Activated naive CD8-positive, alpha-beta T cell treated with anti-CD3 and anti-CD28 coated beads, Interleukin-2, amount 10 ng/mL, durations not matched to agents 7 days and 5 days (primary cell): ENCODE measurements at regions not wholly inside any gene's neighbourhood (a gene's known extent, or its start where the extent isn't known, plus 50 kb on each side); places are given as distances from the start of the nearest gene placed in this dataset.

Experiments
- ATAC-seq: fragments of 150-1000 bp; cut with Tn5 transposase; one replicate; pipeline ENCODE4 v1.10.0; 2021; ENCODE audit warnings: low read depth, moderate library complexity
- POLR2A ChIA-PET: fragments of 350-600 bp; sonication (Branson Sonifier 250); formaldehyde crosslinking; loops from one replicate; lab custom pipeline; 2021; ENCODE audit warnings: antibody characterized with exemption; lab: Charles Lee
- DNase-seq: peaks from one replicate; pipeline ENCODE4 v3.0.0; 2021
- H3K27ac Mint-ChIP-seq: one replicate; pipeline ENCODE4 v1.8.0; 2022; ENCODE audit warnings: mild to moderate bottlenecking, mixed read lengths
- H3K27me3 Mint-ChIP-seq: one replicate; pipeline ENCODE4 v1.8.0; 2022; ENCODE audit warnings: mild to moderate bottlenecking, moderate library complexity, mixed read lengths
- H3K36me3 Mint-ChIP-seq: one replicate; pipeline ENCODE4 v1.8.0; 2021; ENCODE audit warnings: mild to moderate bottlenecking, mixed read lengths
- H3K4me1 Mint-ChIP-seq: one replicate; pipeline ENCODE4 v1.8.0; 2021; ENCODE audit warnings: mixed read lengths
- H3K4me3 Mint-ChIP-seq: one replicate; pipeline ENCODE4 v1.8.0; 2022; ENCODE audit warnings: mild to moderate bottlenecking, moderate library complexity, mixed read lengths
- H3K9me3 Mint-ChIP-seq: one replicate; pipeline ENCODE4 v1.8.0; 2021; ENCODE audit warnings: mixed read lengths

DNA sequence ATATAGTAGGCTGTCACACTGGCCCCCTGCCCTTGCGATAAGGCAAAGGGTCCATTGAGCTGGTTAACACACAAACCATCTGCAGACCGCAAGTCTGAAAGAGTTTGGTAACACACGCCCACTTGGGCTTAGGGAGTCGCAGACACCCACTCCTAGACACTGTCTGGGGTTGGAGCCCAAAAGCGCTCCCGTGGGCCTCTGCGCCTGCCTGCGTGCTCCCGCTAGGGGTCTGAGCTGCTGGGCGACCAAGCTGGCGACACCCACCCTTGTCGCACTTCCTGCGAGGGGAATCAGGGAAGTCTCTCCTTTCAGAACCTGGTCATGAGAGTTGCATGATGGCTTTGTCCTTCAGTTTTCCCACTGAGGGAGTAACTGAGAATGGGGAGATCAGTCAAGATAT is 653.0 kb downstream of the HTR1B start:
- Mint-ChIP-seq H3K4me3 (no peak overlapping the region), H3K9me3 (peaks cover 4% of the 10 kb centered on the region), H3K27ac (no peak overlapping the region), H3K36me3 (no peaks in the 10 kb centered on the region), H3K4me1 (no peaks in the 10 kb centered on the region), H3K27me3 (no peaks in the 10 kb centered on the region)
- no peak for DNase-seq
- no peak for ATAC-seq
- POLR2A ChIA-PET = no interaction called here

DNA sequence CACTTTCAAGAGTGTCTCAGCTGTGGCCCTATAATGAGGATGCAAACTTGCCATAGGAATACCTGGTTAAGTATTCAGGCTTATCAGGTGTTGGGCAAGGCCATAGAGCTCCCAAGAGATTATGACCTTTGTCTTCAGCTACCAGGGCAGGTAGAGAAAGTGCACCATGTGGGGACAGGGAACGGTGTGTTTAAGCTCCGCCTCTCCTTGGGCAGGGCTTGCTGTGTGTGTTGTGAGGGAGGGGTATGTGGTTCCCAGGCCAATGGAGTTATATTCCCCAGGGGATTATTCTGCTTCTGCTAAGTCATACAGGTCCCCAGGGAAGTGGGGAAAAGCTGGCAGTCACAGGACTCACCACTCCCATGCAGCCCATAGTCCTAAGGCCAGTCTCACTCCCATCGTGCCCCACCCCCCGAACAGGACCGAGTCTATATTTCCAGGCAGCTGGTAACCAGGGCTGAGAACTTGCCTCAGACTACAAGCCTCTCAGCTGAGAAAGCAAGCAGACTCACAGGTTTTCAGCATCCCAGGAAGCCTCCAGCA is 660.2 kb downstream of the HTR1B start:
- Mint-ChIP-seq H3K27ac (no peak overlapping the region), H3K36me3 (no peaks in the 10 kb centered on the region), H3K4me1 (no peaks in the 10 kb centered on the region), H3K9me3 (peaks cover 2% of the 10 kb centered on the region), H3K27me3 (no peaks in the 10 kb centered on the region), H3K4me3 (no peak overlapping the region)
- ATAC-seq = no peak
- POLR2A ChIA-PET = no interaction called here
- DNase-seq = no peak

DNA sequence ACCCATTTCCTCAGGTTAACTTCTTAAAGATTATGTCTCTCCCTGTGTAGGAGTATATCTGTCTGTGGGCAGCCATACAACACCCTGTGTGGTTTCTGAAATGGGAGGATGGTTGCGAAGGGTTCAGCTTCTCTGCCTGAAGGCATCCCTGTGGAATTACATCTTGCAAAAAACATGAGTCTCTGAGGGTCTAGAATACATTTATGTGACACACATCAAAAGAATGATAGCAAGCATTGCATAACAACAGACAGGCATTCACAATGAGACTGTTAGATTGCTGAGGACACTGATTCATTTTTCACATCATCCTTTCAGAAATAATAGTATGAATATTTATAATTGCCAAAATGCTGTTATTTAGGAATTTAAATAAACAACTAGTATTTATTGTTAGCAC is 670.9 kb downstream of the HTR1B start:
- Mint-ChIP-seq H3K4me3 (no peak overlapping the region), H3K27ac (no peak overlapping the region), H3K27me3 (no peaks in the 10 kb centered on the region), H3K36me3 (no peaks in the 10 kb centered on the region), H3K9me3 (no peaks in the 10 kb centered on the region), H3K4me1 (no peaks in the 10 kb centered on the region)
- ATAC-seq (no peak), DNase-seq (no peak)
- POLR2A ChIA-PET = no interaction called here

DNA sequence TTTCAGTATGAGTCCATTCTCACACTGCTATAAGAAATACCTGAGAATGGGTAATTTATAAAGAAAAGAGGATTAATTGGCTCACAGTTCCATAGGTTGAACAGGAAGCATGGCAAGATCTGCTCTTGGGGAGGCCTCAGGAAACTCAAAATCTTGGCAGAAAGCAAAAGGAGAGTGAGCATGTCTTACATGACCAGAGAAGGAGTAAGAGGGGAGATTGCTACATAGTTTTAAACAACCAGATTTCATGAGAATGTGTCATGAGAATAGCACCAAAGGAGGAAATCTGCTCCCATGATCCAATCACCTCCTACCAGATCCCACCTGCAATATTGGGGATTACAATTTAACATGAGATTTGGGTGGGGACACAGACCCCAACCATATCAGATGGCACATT is 672.4 kb downstream of the HTR1B start:
- H3K36me3 Mint-ChIP-seq = no peaks in the 10 kb centered on the region
- POLR2A ChIA-PET = no interaction called here
- ATAC-seq (no peak), DNase-seq (no peak)
- no peaks in the 10 kb centered on the region for H3K27me3 Mint-ChIP-seq
- H3K9me3 Mint-ChIP-seq = no peaks in the 10 kb centered on the region
- no peak overlapping the region for H3K27ac Mint-ChIP-seq
- H3K4me3 Mint-ChIP-seq = no peak overlapping the region
- no peaks in the 10 kb centered on the region for H3K4me1 Mint-ChIP-seq

DNA sequence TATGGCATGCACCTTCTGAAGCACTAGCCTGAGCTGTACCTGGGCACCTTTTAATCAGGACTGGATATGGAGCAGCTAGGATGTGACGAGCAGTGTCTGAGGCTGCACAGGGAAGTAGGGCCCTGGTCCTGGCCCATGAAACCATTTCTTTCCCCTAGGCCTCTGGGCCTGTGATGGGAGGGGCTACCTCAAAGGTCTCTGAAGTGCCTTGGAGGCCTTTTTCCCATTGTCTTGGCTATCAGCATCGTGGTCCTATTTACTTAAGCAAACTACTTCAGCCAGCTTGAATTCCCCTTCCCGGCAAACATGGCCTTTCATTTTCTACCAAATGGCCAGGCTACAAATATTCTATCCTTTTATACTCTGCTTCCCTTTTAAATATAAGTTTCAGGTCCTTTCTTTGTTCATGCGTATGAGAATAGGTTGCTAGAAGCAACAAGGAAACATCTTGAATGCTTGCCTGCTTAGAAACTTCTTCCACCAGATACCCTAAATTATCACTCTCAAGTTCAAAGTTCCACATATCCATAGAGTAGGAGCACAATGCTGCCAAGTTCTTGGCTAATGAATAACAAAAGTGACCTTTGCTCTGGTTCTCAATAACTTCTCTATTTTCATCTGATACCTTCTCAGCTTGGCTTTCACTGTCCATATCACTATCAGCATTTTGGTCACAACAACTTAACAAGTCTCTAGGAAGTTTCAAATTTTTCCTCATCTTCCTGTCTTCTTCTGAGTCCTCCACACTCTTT is 673.1 kb downstream of the HTR1B start:
- Mint-ChIP-seq H3K36me3 (no peaks in the 10 kb centered on the region), H3K27ac (no peak overlapping the region), H3K27me3 (no peaks in the 10 kb centered on the region), H3K9me3 (no peaks in the 10 kb centered on the region), H3K4me3 (no peak overlapping the region), H3K4me1 (no peaks in the 10 kb centered on the region)
- DNase-seq = no peak
- ATAC-seq = no peak
- POLR2A ChIA-PET = no interaction called here

DNA sequence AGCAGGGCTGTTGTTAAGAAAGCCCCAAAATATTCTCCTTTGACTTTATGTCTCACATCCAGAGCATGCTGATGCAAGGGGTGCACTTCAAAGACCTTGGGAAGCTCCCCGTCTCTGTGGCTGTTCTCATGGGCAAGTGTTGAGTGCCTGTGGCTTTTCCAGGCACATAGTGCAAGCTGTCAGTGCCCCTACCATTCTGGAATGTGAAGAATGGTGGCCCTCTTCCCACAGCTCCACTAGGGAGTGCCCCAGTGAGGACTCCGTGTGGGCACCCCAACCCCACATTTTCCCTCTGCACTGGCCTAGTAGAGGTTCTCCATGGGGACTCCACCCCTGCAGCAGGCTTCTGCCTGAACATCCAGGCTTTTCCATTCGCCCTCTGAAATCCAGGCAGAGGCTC is 673.7 kb downstream of the HTR1B start:
- ATAC-seq = no peak
- no peak overlapping the region for H3K4me3 Mint-ChIP-seq
- H3K27me3 Mint-ChIP-seq = no peaks in the 10 kb centered on the region
- no peaks in the 10 kb centered on the region for H3K36me3 Mint-ChIP-seq
- H3K27ac Mint-ChIP-seq = no peak overlapping the region
- no peaks in the 10 kb centered on the region for H3K4me1 Mint-ChIP-seq
- no peak for DNase-seq
- peaks cover under 1% of the 10 kb centered on the region for H3K9me3 Mint-ChIP-seq
- POLR2A ChIA-PET = no interaction called here

DNA sequence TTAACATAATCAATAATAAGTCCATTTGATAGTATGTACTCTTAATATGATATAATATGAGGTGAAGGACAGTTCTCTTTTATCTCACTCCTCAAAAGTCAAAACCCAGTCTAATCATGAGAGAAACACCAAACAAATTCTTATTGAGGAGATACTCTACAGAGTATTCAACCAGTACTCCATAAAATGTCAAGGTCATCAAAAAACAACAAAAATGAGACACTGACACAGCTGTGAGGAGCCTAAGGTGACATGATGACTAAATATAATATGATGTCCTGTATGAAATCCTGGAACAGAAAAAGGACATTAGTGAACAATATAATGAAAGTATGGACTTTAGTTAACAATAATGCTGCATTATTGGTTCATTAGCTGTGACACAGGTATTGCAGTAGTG is 675.1 kb downstream of the HTR1B start:
- Mint-ChIP-seq H3K9me3 (peaks cover 3% of the 10 kb centered on the region), H3K4me3 (no peak overlapping the region), H3K36me3 (no peaks in the 10 kb centered on the region), H3K27ac (no peak overlapping the region), H3K4me1 (no peaks in the 10 kb centered on the region), H3K27me3 (no peaks in the 10 kb centered on the region)
- POLR2A ChIA-PET = no interaction called here
- no peak for ATAC-seq
- DNase-seq = no peak

DNA sequence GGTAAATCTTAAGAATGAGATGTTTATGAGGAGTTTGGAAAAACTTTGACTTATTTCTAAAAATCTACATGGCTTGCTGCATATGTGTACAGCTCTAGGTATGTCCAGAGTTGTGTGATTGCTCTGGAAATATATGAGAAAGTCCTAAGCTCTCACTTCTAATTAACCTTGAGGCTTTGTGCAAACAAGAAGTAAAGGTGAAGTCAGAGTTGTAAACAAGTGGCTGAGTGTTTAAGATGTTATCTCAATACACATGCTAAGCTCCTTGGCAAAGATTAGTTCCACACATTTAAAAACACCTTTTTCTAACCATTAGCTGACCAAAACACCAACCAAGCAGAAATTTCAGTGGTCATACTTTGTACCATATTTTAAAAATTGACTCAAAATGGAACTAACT is 684.2 kb downstream of the HTR1B start:
- no peak overlapping the region for H3K4me3 Mint-ChIP-seq
- H3K4me1 Mint-ChIP-seq = no peaks in the 10 kb centered on the region
- H3K9me3 Mint-ChIP-seq = peaks cover 2% of the 10 kb centered on the region
- ATAC-seq = no peak
- DNase-seq = no peak
- POLR2A ChIA-PET = no interaction called here
- H3K36me3 Mint-ChIP-seq = no peaks in the 10 kb centered on the region
- no peak overlapping the region for H3K27ac Mint-ChIP-seq
- no peaks in the 10 kb centered on the region for H3K27me3 Mint-ChIP-seq

DNA sequence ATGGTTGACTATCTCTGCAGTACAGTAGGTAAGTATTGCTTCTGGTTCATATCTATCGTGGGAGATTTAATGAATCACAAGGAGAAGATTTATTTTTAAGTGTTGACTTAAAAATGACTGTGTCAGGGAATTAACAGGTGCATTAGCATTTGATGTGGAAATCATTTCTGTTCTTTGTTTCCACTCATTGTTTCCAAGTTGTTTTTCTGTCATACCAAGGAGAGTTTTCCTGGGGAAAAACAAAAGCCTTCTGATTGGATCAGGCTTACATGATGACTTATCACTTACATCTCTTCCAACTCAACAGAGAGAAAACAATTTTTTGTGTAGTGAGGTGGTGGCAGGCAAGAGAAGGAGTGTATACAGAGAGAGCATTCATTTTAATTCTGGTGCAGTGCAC is 686.4 kb downstream of the HTR1B start:
- peaks cover 5% of the 10 kb centered on the region for H3K9me3 Mint-ChIP-seq
- H3K36me3 Mint-ChIP-seq = no peaks in the 10 kb centered on the region
- DNase-seq (no peak), ATAC-seq (no peak)
- no peaks in the 10 kb centered on the region for H3K27me3 Mint-ChIP-seq
- H3K4me1 Mint-ChIP-seq = no peaks in the 10 kb centered on the region
- POLR2A ChIA-PET = no interaction called here
- H3K27ac Mint-ChIP-seq = no peak overlapping the region
- H3K4me3 Mint-ChIP-seq = no peak overlapping the region

DNA sequence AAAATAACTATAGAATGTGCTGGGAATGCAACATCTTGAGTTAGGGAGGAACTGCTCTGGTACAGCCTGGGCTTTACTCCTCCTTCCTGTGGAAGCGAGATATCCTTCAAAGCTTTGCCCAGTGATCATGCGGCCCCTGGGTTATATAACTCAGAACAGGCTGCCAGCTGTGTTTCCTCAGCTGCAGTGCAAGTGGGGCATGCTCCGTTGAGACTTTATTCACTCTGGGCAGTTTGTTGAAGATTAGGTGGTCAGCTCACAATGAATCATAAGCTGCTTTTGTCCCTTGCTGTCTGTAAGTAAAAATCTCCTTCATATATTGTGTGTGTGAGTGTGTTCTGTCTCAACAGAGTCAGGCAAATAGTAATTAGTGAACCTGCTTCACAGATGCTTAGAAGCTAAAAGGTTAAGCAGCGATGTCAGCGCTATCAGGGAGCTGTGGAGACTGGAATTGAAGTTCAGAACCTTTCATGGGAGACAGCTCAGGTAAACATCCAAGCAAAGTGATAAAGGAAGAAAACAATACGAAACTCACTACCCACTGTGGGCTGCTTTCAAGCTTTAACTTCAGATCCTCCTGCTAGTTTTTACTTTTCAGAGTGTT is 688.4 kb downstream of the HTR1B start:
- Mint-ChIP-seq H3K4me1 (no peaks in the 10 kb centered on the region), H3K4me3 (no peak overlapping the region), H3K36me3 (no peaks in the 10 kb centered on the region), H3K27me3 (no peaks in the 10 kb centered on the region), H3K27ac (no peak overlapping the region), H3K9me3 (peaks cover 3% of the 10 kb centered on the region)
- ATAC-seq = no peak
- POLR2A ChIA-PET = no interaction called here
- DNase-seq = no peak

DNA sequence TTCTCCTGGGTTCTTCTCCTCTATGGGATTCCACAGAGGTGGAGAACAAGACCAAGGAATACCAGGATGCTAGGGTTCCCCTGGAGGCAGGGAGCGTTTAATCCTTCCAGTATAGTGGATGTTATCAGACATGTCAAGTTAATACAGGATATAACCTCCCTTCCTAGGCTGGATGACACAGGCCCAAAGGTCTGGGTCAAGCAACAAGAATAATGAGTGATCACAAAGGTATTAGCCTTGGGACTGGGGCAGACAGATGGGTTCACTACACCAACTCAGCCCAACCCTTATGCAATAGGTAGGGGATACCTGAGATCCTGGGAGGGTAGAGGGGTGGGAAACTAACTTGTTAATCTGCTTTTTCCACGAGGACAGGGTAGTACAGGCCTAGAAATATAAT is 690.3 kb downstream of the HTR1B start:
- POLR2A ChIA-PET = no interaction called here
- no peak overlapping the region for H3K27ac Mint-ChIP-seq
- no peaks in the 10 kb centered on the region for H3K4me1 Mint-ChIP-seq
- H3K27me3 Mint-ChIP-seq = no peaks in the 10 kb centered on the region
- DNase-seq (no peak), ATAC-seq (no peak)
- H3K36me3 Mint-ChIP-seq = no peaks in the 10 kb centered on the region
- H3K9me3 Mint-ChIP-seq = peaks cover 3% of the 10 kb centered on the region
- no peak overlapping the region for H3K4me3 Mint-ChIP-seq

DNA sequence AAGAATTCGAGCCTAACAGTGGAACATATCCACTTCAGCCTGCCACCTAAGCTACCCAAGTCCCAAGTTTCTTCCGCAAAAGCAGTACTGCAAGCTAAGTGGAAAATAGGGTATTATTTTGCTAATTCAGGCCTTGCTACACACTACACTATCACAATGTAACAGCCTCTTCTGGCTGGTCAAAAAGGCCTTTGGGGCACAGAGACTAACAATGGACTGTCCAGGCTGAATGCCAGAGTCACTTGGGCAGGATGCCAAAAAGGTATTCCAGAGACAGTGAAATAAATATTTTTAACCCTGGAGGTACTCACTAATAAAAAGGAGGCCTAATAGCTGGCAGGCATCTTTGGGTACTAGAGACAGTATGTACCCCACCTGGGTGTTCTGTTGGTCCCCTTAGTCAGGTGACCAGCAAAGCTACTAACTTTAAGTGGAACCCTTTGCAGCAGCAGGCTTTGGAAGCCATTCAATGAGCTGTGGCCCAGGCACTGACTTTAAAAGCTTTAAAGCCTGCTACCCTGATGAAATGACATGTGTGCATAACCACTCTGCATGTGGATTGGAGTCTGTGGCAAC is 692.1 kb downstream of the HTR1B start:
- Mint-ChIP-seq H3K4me1 (no peaks in the 10 kb centered on the region), H3K4me3 (no peak overlapping the region), H3K36me3 (no peaks in the 10 kb centered on the region), H3K27ac (no peak overlapping the region), H3K9me3 (peaks cover 3% of the 10 kb centered on the region), H3K27me3 (no peaks in the 10 kb centered on the region)
- DNase-seq = no peak
- ATAC-seq = no peak
- POLR2A ChIA-PET = no interaction called here

DNA sequence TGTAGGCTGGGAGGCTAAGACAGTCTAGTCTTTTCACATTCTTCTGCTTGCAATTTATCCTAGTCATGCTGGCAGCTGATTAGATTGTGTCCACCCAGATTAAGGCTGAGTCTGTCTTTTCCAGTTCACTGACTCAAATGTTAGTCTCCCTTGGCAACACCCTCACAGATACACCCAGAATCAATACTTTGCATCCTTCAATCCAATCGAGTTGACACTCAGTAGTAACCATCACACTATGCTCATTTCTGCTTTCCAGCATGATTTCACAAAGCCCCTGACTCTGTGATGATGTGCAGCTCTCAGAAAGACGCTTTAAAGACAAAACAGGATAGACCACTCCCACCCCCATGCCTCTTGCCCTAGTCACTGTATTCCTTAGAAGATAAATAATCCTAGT is 693.0 kb downstream of the HTR1B start:
- H3K9me3 Mint-ChIP-seq = peaks cover 3% of the 10 kb centered on the region
- no peaks in the 10 kb centered on the region for H3K36me3 Mint-ChIP-seq
- H3K27me3 Mint-ChIP-seq = no peaks in the 10 kb centered on the region
- POLR2A ChIA-PET = no interaction called here
- ATAC-seq (no peak), DNase-seq (no peak)
- H3K4me1 Mint-ChIP-seq = no peaks in the 10 kb centered on the region
- no peak overlapping the region for H3K27ac Mint-ChIP-seq
- no peak overlapping the region for H3K4me3 Mint-ChIP-seq

DNA sequence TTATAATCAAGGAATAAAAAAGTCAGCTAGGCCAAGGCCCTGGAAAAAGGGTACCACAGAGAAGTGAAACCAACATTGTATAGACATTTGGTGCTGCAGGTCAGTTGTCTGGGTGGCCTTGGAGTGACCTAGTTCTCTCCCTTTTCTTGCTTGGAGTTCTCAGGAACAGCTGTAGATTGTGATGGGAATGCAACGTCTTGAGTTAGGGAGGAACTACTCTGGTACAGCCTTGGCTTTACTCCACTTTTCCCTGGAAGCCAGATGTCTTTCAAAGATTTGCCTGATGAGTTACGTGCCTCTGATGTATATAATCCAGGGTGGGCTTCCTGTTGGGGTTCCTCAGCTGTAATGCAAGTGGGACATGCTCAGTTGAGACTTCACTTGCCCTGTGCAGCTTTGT is 694.7 kb downstream of the HTR1B start:
- POLR2A ChIA-PET = no interaction called here
- Mint-ChIP-seq H3K27me3 (no peaks in the 10 kb centered on the region), H3K4me3 (no peak overlapping the region), H3K27ac (no peak overlapping the region), H3K36me3 (no peaks in the 10 kb centered on the region), H3K4me1 (no peaks in the 10 kb centered on the region), H3K9me3 (peaks cover 3% of the 10 kb centered on the region)
- no peak for ATAC-seq
- no peak for DNase-seq
